Breast epithelium (tissue), 4 donors: ENCODE measurements at regions not wholly inside any gene's neighbourhood (a gene's known extent, or its start where the extent isn't known, plus 50 kb on each side); places are given as distances from the start of the nearest gene placed in this dataset.

ENCODE experiments used
- DNase-seq, 2 donors: peaks; one replicate each; pipeline ENCODE4 v3.0.0-alpha.2; 2019; ENCODE audit warnings: low spot score in 2 of 2
- H3K27ac ChIP-seq, 2 donors: fragments of 200-600 bp; sonication (generic) in 1 of 2; one replicate each; pipeline ENCODE4 v1.5.1; 2016 to 2019; ENCODE audit warnings: mild to moderate bottlenecking in 1 of 2
- H3K27me3 ChIP-seq, 2 donors: fragments of 200-600 bp; sonication (generic) in 1 of 2; one replicate each; pipeline versions ENCODE4 v1.5.1 to v1.6.0; 2017 to 2019; ENCODE audit warnings: control low read depth in 1 of 2, mild to moderate bottlenecking in 1 of 2
- H3K36me3 ChIP-seq: fragments of 200-600 bp; one replicate; pipeline ENCODE4 v1.5.1; 2019
- H3K4me1 ChIP-seq, 2 donors: fragments of 200-600 bp; sonication (generic); one replicate each; pipeline ENCODE4 v1.5.1; 2016 to 2019; ENCODE audit warnings: control low read depth in 1 of 2
- H3K4me3 ChIP-seq, 3 donors: fragments of 200-600 bp; sonication (generic); 1 replicate in 2 of 3; 2 replicates in 1 of 3; pipeline ENCODE4 v1.5.1; 2016 to 2019; ENCODE audit warnings: mild to moderate bottlenecking in 3 of 3, moderate library complexity in 2 of 3
- H3K9me3 ChIP-seq, 2 donors: fragments of 200-600 bp; sonication (generic) in 1 of 2; one replicate each; pipeline ENCODE4 v1.5.1; 2016 to 2019; ENCODE audit warnings: control low read depth in 1 of 2
- CTCF ChIP-seq, 3 donors: fragments of 450-650 bp; IDR thresholded peaks; one replicate each; pipeline ENCODE4 v1.5.1; 2016 to 2017; ENCODE audit warnings: antibody characterized with exemption in 3 of 3, mild to moderate bottlenecking in 3 of 3, moderate library complexity in 3 of 3
- POLR2A ChIP-seq: fragments of 450-650 bp; IDR thresholded peaks from one replicate; pipeline ENCODE4 v1.6.1; 2016; ENCODE audit warnings: antibody characterized with exemption, mild to moderate bottlenecking, moderate library complexity
- POLR2AphosphoS5 ChIP-seq, 3 donors: sonication (generic); formaldehyde crosslinking; IDR thresholded peaks; one replicate each; pipeline ENCODE4 v1.6.1; 2017; ENCODE audit warnings: antibody characterized with exemption in 3 of 3
- intact Hi-C: fragments of 100-400 bp; cut with DNase I; formaldehyde crosslinking; loops from one replicate; pipeline ENCODE4 v1.15.1; 2023; ENCODE audit warnings: low total_unique reads

DNA sequence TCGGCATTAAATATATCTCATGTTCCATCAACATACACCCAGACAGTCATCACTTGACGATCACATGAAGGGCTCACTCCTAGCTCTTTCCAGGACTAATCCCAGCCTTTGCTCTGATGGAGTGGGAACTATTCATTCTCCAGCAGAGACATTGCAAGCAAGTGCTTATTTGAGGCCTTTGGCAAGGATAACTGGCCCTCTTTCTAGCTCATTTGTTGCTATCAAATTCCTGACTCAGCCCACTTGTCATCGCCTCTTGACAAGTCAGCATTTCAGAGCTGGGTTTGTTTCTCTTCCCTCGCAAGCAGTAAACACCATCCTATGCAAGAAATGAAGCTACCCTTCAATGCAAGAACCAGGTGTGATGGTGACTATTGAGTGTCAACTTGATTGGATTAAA lies 1165.7 kb upstream of the AUTS2 start:
- no peak overlapping the region for H3K4me3 ChIP-seq
- no peaks in the 10 kb centered on the region for H3K27me3 ChIP-seq
- intact Hi-C loops = no loop called here
- H3K4me1 ChIP-seq = no peaks in the 10 kb centered on the region
- DNase-seq = no peak
- H3K36me3 ChIP-seq = no peaks in the 10 kb centered on the region
- no peak overlapping the region for H3K27ac ChIP-seq
- H3K9me3 ChIP-seq = no peaks in the 10 kb centered on the region
- TF ChIP-seq POLR2AphosphoS5 (IDR thresholded peaks at IDR 0.05) = no peak
- no peak for TF ChIP-seq POLR2A
- TF ChIP-seq CTCF (IDR thresholded peaks at IDR 0.05) = no peak

DNA sequence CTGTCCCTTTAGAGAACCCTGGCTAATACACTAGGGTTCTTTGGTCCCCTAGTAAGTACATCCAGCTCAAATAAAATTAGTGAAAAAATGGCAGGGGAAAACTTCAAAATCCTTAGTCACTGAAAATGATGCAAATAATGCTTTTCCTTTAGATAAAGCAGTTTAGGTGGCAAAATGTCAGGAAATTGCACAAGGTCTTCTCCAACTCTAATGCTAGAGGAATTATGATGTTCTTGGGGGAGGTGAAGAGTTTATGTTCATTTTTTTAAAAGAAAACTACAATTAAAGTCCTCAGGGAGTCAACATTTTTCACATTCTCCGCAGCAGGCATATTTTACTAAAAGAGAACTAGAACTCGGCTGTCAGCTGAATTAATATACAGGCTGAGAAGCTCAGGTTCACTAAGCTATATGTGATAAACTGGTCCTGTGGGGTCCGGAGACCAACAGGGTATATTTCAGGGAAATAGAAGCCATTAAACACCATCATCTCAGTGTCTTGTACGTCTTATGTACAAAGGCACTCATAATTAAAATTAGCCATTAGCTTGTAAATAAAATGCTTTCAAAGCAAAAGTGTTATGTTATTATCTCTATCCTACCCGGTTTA lies 1164.7 kb upstream of the AUTS2 start:
- H3K4me3 ChIP-seq = no peak overlapping the region
- H3K27ac ChIP-seq = no peak overlapping the region
- no peak for TF ChIP-seq POLR2AphosphoS5 (IDR thresholded peaks at IDR 0.05)
- TF ChIP-seq CTCF (IDR thresholded peaks at IDR 0.05) = no peak
- no peak for TF ChIP-seq POLR2A
- no peaks in the 10 kb centered on the region for H3K9me3 ChIP-seq
- H3K4me1 ChIP-seq = no peaks in the 10 kb centered on the region
- no peaks in the 10 kb centered on the region for H3K36me3 ChIP-seq
- DNase-seq = no peak
- intact Hi-C loops = no loop called here
- no peaks in the 10 kb centered on the region for H3K27me3 ChIP-seq

DNA sequence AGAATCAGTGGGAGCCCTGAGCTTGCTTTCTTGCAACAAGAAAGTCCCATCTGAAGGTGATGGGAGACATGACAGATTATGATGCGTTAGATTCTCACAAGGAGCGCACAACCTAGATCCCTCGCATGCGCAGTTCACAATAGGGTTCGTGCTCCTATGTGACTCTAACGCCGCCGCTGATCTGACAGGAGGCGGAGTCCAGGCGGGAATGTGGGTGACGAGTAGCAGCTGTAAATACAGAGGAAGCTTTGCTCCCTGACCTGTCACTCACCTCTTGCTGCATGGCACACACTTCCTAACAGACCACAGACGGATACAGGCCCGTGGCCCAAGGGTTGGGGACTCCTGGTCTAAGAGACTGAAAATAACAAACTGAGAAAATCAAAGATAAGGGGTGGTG lies 1163.4 kb upstream of the AUTS2 start:
- Histone ChIP-seq H3K36me3 (no peaks in the 10 kb centered on the region), H3K9me3 (no peaks in the 10 kb centered on the region), H3K27me3 (no peaks in the 10 kb centered on the region), H3K27ac (no peak overlapping the region), H3K4me1 (no peaks in the 10 kb centered on the region), H3K4me3 (no peak overlapping the region)
- intact Hi-C loops = no loop called here
- DNase-seq = no peak
- TF ChIP-seq POLR2AphosphoS5 (IDR thresholded peaks at IDR 0.05) = no peak
- no peak for TF ChIP-seq CTCF (IDR thresholded peaks at IDR 0.05)
- no peak for TF ChIP-seq POLR2A

GRCh38 chr7:68438016-68438415 lies 1160.3 kb upstream of the AUTS2 start:
- Histone ChIP-seq H3K36me3 (no peaks in the 10 kb centered on the region), H3K9me3 (no peaks in the 10 kb centered on the region), H3K4me3 (no peak overlapping the region), H3K4me1 (no peaks in the 10 kb centered on the region), H3K27ac (no peak overlapping the region), H3K27me3 (no peaks in the 10 kb centered on the region)
- intact Hi-C loops = no loop called here
- DNase-seq = no peak
- no peak for TF ChIP-seq POLR2A
- no peak for TF ChIP-seq POLR2AphosphoS5 (IDR thresholded peaks at IDR 0.05)
- TF ChIP-seq CTCF (IDR thresholded peaks at IDR 0.05) = no peak

- H3K27ac ChIP-seq = no peak overlapping the region
- no peak for DNase-seq
- intact Hi-C loops = no loop called here
- no peaks in the 10 kb centered on the region for H3K36me3 ChIP-seq
- H3K9me3 ChIP-seq = no peaks in the 10 kb centered on the region
- TF ChIP-seq POLR2A = no peak
- no peak for TF ChIP-seq CTCF (IDR thresholded peaks at IDR 0.05)
- TF ChIP-seq POLR2AphosphoS5 (IDR thresholded peaks at IDR 0.05) = no peak
- no peaks in the 10 kb centered on the region for H3K27me3 ChIP-seq
- no peaks in the 10 kb centered on the region for H3K4me1 ChIP-seq
- H3K4me3 ChIP-seq = no peak overlapping the region
These were observed 1159.5 kb upstream of the AUTS2 start for GRCh38 chr7:68438811-68439210.
